ENCODE measurements at regions not wholly inside any gene's neighbourhood (a gene's known extent, or its start where the extent isn't known, plus 50 kb on each side); places are given as distances from the start of the nearest gene placed in this dataset.

DNA sequence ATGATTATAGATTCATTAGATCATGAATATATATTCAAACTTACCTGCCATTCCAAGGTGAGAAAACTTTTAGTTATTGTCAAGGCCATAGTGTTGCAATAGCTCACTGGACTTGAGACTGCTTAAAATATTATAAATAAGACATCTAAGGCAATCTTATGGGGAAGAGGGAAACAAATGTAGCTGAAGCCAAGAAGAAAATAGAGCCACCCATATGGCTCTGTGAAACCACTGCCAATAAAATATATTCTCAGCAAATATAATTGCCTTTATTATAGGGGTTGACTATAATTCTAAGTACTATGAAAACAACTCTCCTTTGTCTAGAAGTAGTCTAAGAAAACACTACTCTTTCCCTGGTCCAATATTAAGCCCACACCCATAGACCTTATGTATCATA, 938.5 kb downstream of the FSTL5 start:
- TF ChIP-seq, protein P1, sequence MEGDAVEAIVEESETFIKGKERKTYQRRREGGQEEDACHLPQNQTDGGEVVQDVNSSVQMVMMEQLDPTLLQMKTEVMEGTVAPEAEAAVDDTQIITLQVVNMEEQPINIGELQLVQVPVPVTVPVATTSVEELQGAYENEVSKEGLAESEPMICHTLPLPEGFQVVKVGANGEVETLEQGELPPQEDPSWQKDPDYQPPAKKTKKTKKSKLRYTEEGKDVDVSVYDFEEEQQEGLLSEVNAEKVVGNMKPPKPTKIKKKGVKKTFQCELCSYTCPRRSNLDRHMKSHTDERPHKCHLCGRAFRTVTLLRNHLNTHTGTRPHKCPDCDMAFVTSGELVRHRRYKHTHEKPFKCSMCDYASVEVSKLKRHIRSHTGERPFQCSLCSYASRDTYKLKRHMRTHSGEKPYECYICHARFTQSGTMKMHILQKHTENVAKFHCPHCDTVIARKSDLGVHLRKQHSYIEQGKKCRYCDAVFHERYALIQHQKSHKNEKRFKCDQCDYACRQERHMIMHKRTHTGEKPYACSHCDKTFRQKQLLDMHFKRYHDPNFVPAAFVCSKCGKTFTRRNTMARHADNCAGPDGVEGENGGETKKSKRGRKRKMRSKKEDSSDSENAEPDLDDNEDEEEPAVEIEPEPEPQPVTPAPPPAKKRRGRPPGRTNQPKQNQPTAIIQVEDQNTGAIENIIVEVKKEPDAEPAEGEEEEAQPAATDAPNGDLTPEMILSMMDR (IDR thresholded peaks at IDR 0.05), result no peak
- no peak for TF ChIP-seq POLR2A (IDR thresholded peaks at IDR 0.05)
